ENCODE measurements at regions not wholly inside any gene's neighbourhood (a gene's known extent, or its start where the extent isn't known, plus 50 kb on each side); places are given as distances from the start of the nearest gene placed in this dataset.

DNA sequence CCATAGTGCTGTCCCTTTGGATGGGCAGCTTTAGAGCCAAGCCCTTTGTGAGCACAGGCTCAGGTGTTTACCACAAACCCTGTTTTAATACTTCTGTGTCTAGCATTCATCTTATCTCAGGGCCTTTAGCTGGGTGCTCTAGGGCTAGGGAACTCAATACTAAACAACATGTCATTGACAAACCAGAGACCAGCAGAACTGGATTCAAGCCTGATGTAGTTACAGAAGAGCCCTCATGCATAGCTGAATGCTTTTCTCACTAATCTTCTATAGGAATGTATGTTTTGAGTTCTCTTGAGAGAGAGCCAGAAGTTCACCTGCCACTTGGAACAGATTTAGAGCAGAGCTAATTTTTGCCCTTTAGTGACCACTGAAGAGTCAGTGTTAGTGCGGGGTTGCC, 142.6 kb downstream of the DCK start:
- TF ChIP-seq, protein P1, sequence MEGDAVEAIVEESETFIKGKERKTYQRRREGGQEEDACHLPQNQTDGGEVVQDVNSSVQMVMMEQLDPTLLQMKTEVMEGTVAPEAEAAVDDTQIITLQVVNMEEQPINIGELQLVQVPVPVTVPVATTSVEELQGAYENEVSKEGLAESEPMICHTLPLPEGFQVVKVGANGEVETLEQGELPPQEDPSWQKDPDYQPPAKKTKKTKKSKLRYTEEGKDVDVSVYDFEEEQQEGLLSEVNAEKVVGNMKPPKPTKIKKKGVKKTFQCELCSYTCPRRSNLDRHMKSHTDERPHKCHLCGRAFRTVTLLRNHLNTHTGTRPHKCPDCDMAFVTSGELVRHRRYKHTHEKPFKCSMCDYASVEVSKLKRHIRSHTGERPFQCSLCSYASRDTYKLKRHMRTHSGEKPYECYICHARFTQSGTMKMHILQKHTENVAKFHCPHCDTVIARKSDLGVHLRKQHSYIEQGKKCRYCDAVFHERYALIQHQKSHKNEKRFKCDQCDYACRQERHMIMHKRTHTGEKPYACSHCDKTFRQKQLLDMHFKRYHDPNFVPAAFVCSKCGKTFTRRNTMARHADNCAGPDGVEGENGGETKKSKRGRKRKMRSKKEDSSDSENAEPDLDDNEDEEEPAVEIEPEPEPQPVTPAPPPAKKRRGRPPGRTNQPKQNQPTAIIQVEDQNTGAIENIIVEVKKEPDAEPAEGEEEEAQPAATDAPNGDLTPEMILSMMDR (IDR thresholded peaks at IDR 0.05; ENCODE audit: poor library complexity) = no peak
- no peak for TF ChIP-seq EZH2 (IDR thresholded peaks at IDR 0.05; ENCODE audit: borderline replicate concordance)
